Retinal pigment epithelial cell (primary cell): ENCODE measurements at regions not wholly inside any gene's neighbourhood (a gene's known extent, or its start where the extent isn't known, plus 50 kb on each side); places are given as distances from the start of the nearest gene placed in this dataset.

Experiments
- DNase-seq: peaks from one replicate; pipeline ENCODE4 v3.0.0-alpha.2; 2010; ENCODE audit warnings: low read depth
- H3K4me3 ChIP-seq: 2 replicates; pipeline ENCODE4 v1.5.1; 2011; ENCODE audit warnings: mild to moderate bottlenecking, low read length, control low read depth, moderate library complexity
- CTCF ChIP-seq: conservative IDR thresholded peaks from 2 replicates; pipeline ENCODE4 v1.5.1; 2011; ENCODE audit warnings: low read depth, low read length, control low read depth, inconsistent platforms

GRCh38 chr2:45130736-45131135 is 121.5 kb upstream of the SIX2 start:
- TF ChIP-seq CTCF: no peak
- H3K4me3 ChIP-seq: no peak overlapping the region
- DNase-seq: no peak

GRCh38 chr2:45128580-45128997 is 119.3 kb upstream of the SIX2 start:
- DNase-seq: peak; percentile 25
- no peak for TF ChIP-seq CTCF
- H3K4me3 ChIP-seq: no peak overlapping the region

GRCh38 chr2:45127891-45128290 is 118.6 kb upstream of the SIX2 start:
- H3K4me3 ChIP-seq: no peak overlapping the region
- DNase-seq: no peak
- no peak for TF ChIP-seq CTCF

- DNase-seq: no peak
- no peak for TF ChIP-seq CTCF
- no peak overlapping the region for H3K4me3 ChIP-seq
These were observed 118.1 kb upstream of the SIX2 start for GRCh38 chr2:45127321-45127720.

- DNase-seq: no peak
These were observed 116.0 kb upstream of the SIX2 start for GRCh38 chr2:45125232-45125631.

GRCh38 chr2:45124456-45124855 is 115.2 kb upstream of the SIX2 start:
- no peak overlapping the region for H3K4me3 ChIP-seq
- TF ChIP-seq CTCF: no peak
- DNase-seq: no peak

More at GRCh38 chr2:45125232-45125631, 116.0 kb upstream of the SIX2 start:
- no peak overlapping the region for H3K4me3 ChIP-seq
- no peak for TF ChIP-seq CTCF

GRCh38 chr2:45123521-45124191 is 114.4 kb upstream of the SIX2 start:
- DNase-seq: no peak
- TF ChIP-seq CTCF: no peak
- H3K4me3 ChIP-seq: no peak overlapping the region
